ENCODE measurements at regions not wholly inside any gene's neighbourhood (a gene's known extent, or its start where the extent isn't known, plus 50 kb on each side); places are given as distances from the start of the nearest gene placed in this dataset.

DNA sequence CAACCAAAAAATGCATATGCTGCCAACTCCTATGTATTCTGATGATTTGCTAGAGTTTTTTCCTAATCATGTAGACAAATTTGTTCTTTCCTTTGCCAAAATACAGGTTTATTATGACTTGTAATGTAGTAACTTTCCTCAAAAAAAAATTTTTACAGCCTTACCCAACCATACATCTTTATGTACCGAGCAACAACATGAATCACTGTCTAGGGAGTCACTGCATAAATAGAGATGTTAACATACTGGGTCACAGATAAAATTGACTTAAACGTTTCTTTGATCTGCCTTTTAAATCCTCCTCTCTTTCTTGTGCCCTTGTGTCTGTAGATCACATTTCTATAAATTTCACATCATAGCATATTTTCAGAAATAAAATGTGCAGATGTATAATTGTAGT lies 143.6 kb downstream of the MBD2 start:
- H3K36me3 Mint-ChIP-seq (ENCODE audit: insufficient read depth in 1 of 3, low read depth in 3 of 3): peaks cover 3 to 30% (median 17%) of the 10 kb centered on the region in 3 experiments; a peak in 6 of 7 replicates
- H3K79me1 ChIP-seq (ENCODE audit: insufficient read depth, low read depth, low read length, poor library complexity, severe bottlenecking): no peaks in the 10 kb centered on the region
- no CpG with 5 or more reads among the region's 2 CpGs for WGBS (ENCODE audit: extremely low coverage, insufficient read length, low lambda C conversion rate)
- H4K20me1 ChIP-seq (ENCODE audit: control insufficient read depth, insufficient read depth, insufficient read length): no peaks in the 10 kb centered on the region
- no peak overlapping the region for H2BK5ac ChIP-seq (ENCODE audit: insufficient read length, low read length)
- no peak overlapping the region for H3T11ph ChIP-seq (ENCODE audit: low read length)
- H3K27ac Mint-ChIP-seq: no peak overlapping the region
- H3K9me3 Mint-ChIP-seq: peaks cover 25 to 26% of the 10 kb centered on the region in 2 experiments
- H2BK120ac ChIP-seq (ENCODE audit: low read depth, low read length, poor library complexity, severe bottlenecking): no peak overlapping the region
- H3K18ac ChIP-seq (ENCODE audit: insufficient read length, low read depth, low read length): no peak overlapping the region
- no peak overlapping the region for H2BK20ac ChIP-seq (ENCODE audit: low read depth, low read length, poor library complexity, severe bottlenecking)
- no peaks in the 10 kb centered on the region for H3K27me3 ChIP-seq (ENCODE audit: insufficient read depth, low read length)
- H3K23ac ChIP-seq (ENCODE audit: insufficient read length, low read depth, low read length): no peak overlapping the region
- no peak overlapping the region for H2BK12ac ChIP-seq (ENCODE audit: insufficient read length, low read depth, low read length)
- H3K4me3 Mint-ChIP-seq: no peak overlapping the region
- H3K4me1 ChIP-seq (ENCODE audit: insufficient read depth, low read length): no peaks in the 10 kb centered on the region; the same call in 1 of the 2 replicates
- H3K4me2 ChIP-seq (ENCODE audit: insufficient read depth, insufficient read length, low read length): no peak overlapping the region
- H2AK5ac ChIP-seq (ENCODE audit: insufficient read length, low read length): no peak overlapping the region
- no peak overlapping the region for H4K91ac ChIP-seq (ENCODE audit: insufficient read length, low read depth, low read length)
- TF ChIP-seq, protein P1, sequence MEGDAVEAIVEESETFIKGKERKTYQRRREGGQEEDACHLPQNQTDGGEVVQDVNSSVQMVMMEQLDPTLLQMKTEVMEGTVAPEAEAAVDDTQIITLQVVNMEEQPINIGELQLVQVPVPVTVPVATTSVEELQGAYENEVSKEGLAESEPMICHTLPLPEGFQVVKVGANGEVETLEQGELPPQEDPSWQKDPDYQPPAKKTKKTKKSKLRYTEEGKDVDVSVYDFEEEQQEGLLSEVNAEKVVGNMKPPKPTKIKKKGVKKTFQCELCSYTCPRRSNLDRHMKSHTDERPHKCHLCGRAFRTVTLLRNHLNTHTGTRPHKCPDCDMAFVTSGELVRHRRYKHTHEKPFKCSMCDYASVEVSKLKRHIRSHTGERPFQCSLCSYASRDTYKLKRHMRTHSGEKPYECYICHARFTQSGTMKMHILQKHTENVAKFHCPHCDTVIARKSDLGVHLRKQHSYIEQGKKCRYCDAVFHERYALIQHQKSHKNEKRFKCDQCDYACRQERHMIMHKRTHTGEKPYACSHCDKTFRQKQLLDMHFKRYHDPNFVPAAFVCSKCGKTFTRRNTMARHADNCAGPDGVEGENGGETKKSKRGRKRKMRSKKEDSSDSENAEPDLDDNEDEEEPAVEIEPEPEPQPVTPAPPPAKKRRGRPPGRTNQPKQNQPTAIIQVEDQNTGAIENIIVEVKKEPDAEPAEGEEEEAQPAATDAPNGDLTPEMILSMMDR (conservative IDR thresholded peaks at IDR 0.05): no peak
- no peak overlapping the region for H4K8ac ChIP-seq (replicated peaks; ENCODE audit: insufficient read length, low read depth, low read length)
- no peak overlapping the region for H2AFZ ChIP-seq (ENCODE audit: low read length)
- no peak overlapping the region for H3K56ac ChIP-seq (ENCODE audit: insufficient read length, low read depth, low read length)
- no peak overlapping the region for H3K9ac ChIP-seq (ENCODE audit: extremely low read depth, insufficient read length, low read length)
- DNase-seq: no peak
- no peak overlapping the region for H4K5ac ChIP-seq (ENCODE audit: insufficient read length, low read depth, low read length)
- H2BK15ac ChIP-seq (ENCODE audit: low read depth, low read length): no peak overlapping the region
- H3K4ac ChIP-seq (ENCODE audit: low read depth, low read length): no peak overlapping the region
- no peaks in the 10 kb centered on the region for H3K27me3 Mint-ChIP-seq (ENCODE audit: low read depth)
- H3K79me2 ChIP-seq (ENCODE audit: insufficient read depth, low read length): no peaks in the 10 kb centered on the region
- H3K9me3 ChIP-seq (ENCODE audit: control insufficient read depth, low read depth, low read length): no peaks in the 10 kb centered on the region
- no peak overlapping the region for H3K27ac ChIP-seq (ENCODE audit: insufficient read length, low read depth, low read length)
- no peaks in the 10 kb centered on the region for H3K23me2 ChIP-seq (ENCODE audit: insufficient read length, low read depth, low read length, poor library complexity, severe bottlenecking)
- no peak overlapping the region for H3K14ac ChIP-seq (ENCODE audit: insufficient read depth, low read length)
- H3K4me1 Mint-ChIP-seq: peaks cover under 1 to 4% of the 10 kb centered on the region in 2 experiments

All from H9 (cell line).